ENCODE measurements at regions not wholly inside any gene's neighbourhood (a gene's known extent, or its start where the extent isn't known, plus 50 kb on each side); places are given as distances from the start of the nearest gene placed in this dataset.

DNA sequence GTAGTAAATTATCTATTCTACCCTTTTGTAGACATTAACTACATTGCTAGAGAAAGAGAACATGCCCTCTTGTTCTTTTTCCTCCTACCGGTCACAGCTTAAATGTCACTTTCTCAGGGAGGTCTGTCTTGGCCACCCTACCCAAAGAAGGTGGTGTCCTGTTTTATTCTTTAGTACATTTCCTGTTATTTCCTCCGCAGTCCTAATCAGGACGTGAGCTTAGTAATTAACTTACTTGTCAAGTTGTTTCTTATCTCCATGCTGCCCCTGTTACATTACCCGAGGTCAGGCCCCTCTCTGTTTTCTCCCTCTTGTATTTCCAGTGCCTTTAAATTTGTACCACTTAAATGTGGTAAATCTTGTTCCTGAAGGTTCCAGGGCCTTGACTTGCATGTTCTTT is 73.7 kb upstream of the RMDN2 start:
- TF ChIP-seq, protein P1, sequence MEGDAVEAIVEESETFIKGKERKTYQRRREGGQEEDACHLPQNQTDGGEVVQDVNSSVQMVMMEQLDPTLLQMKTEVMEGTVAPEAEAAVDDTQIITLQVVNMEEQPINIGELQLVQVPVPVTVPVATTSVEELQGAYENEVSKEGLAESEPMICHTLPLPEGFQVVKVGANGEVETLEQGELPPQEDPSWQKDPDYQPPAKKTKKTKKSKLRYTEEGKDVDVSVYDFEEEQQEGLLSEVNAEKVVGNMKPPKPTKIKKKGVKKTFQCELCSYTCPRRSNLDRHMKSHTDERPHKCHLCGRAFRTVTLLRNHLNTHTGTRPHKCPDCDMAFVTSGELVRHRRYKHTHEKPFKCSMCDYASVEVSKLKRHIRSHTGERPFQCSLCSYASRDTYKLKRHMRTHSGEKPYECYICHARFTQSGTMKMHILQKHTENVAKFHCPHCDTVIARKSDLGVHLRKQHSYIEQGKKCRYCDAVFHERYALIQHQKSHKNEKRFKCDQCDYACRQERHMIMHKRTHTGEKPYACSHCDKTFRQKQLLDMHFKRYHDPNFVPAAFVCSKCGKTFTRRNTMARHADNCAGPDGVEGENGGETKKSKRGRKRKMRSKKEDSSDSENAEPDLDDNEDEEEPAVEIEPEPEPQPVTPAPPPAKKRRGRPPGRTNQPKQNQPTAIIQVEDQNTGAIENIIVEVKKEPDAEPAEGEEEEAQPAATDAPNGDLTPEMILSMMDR (IDR thresholded peaks at IDR 0.05; ENCODE audit: insufficient read depth, low read depth, low read length, missing control alignments) = no peak
- DNase-seq (ENCODE audit: low read depth) = no peak
- no peak overlapping the region; the same call in 1 of the 2 replicates for H3K4me3 ChIP-seq (ENCODE audit: low read depth, low read length)

DNA sequence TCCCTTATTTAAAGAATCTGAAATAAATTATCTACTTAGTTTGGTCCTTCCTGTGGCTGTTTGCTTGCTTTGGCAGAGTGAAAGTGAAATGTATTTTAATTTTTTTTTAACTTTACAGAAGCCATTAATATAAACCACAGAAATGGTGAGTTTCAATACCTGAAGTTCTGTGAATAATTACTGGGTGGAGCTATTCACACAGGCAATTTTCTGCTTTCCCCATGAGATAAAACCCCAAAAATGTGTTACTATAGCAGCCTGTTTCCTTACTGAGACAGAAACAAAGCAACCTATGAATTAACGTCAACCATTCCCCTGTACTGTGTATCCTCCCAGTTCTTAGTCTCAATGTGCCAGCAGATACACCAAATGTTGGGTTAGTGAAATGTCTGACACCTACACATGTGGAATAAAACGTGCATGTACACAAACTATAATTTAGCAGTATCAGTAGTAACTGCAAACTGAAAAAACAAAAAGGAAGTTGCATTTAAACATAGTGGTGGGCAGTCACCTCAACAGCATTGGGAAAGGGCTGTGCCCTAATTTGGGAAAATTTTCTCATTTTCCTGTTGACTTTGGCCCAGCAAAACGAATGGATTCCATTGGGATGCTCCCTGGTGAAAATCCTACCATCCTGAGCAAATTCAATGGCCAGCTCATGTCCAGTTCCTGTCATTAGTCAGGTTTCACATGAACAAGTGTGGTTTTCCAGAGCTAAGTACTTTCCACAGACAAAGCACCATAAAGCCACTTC is 73.1 kb upstream of the RMDN2 start:
- TF ChIP-seq, protein P1 (IDR thresholded peaks at IDR 0.05; ENCODE audit: insufficient read depth, low read depth, low read length, missing control alignments) = no peak
- H3K4me3 ChIP-seq (ENCODE audit: low read depth, low read length) = no peak overlapping the region; the same call in 1 of the 2 replicates
- DNase-seq (ENCODE audit: low read depth) = peak; percentile 65

DNA sequence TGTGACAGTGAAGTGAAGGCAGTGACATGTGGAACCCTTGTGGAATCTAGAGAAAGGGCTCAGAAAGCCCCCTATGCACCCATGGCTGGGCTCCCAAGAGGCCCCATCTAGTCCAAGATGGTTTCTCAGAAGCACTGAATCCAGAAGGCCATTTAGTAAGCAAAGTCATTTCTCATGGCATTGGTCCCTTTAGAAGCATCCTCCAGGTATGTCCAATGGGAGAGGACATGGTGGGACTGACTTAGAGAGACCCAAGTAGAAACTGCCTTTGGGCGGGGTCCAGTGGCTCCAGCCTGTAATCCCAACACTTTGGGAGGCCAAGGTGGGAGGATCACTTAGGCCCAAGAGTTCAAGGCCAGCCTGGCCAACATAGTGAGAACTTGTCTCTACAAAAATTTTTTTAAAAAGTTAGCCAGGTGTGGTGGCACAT is 72.5 kb upstream of the RMDN2 start:
- DNase-seq (ENCODE audit: low read depth) = peak; percentile 64
- H3K4me3 ChIP-seq (ENCODE audit: low read depth, low read length) = no peak overlapping the region
- TF ChIP-seq, protein P1 (IDR thresholded peaks at IDR 0.05; ENCODE audit: insufficient read depth, low read depth, low read length, missing control alignments) = no peak

DNA sequence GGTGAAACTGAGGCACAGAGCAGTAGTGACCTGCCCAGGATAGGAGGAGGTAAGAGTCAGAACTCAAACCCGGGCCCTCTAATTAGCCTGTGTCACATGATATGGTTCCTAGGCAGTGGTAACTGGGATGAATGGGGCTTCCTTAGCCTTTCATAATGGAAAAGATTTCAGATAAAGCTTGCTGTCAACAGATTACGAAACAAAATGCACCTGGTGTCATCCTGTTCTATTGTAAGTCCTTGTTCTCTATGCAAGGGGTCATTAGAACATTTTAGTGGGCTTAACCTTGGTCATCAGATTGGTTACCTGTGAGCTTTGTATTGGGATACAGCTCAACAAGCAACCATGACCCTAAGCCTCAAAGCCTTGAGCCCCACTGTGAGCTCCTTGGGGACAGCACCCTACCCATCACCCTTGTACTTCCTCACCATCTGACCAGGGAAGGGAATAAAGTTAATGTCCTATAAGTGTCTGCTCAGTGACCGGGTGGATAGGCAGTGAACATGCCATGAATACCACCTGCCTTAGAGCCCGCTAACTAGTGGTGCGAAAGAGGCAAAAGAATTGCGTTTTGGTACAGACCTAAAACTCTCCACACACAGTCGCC is 70.3 kb upstream of the RMDN2 start:
- TF ChIP-seq, protein P1 (IDR thresholded peaks at IDR 0.05; ENCODE audit: insufficient read depth, low read depth, low read length, missing control alignments) = no peak
- no peak for DNase-seq (ENCODE audit: low read depth)

DNA sequence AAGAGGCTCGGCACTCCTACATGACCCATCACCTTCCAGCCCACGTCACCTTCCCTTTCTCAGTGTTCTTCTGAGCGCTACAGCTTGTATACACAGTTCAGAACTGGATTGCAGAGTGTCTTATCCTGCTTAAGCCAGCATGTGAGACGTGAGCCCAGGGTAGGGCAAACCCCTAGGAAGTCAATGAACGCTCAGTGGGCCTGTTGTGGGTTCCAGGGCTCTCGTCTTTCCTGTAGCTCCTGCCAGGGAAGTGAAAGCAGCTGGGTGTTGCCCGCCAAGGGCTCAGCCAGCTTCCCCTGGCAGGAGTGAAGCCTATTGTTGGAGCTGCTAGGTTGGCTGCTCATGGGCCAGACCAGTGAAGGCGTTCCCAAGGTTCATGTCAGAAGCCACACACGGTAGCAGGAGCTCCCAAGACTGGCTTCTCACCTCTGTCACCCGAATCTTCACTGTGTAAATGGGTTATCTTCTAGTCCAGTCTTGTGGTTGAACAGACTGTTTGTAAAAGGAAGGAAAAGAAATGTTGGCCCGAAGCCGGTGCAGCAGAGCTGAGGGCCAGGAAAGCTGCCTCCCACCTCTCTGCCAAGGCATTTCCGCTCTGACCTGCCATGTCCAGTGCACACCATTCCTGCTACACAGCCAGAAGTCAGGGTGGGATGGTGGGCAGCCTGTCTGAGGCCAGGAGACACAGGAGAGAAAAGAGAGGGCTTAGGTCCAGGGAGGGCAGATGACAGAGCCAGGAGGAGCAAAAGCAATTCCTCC is 69.6 kb upstream of the RMDN2 start:
- H3K4me3 ChIP-seq (ENCODE audit: low read depth, low read length) = no peak overlapping the region
- TF ChIP-seq, protein P1 (IDR thresholded peaks at IDR 0.05; ENCODE audit: insufficient read depth, low read depth, low read length, missing control alignments) = no peak
- no peak for DNase-seq (ENCODE audit: low read depth)

More for the DNA sequence above, 70.3 kb upstream of the RMDN2 start:
- no peak overlapping the region for H3K4me3 ChIP-seq (ENCODE audit: low read depth, low read length)

DNA sequence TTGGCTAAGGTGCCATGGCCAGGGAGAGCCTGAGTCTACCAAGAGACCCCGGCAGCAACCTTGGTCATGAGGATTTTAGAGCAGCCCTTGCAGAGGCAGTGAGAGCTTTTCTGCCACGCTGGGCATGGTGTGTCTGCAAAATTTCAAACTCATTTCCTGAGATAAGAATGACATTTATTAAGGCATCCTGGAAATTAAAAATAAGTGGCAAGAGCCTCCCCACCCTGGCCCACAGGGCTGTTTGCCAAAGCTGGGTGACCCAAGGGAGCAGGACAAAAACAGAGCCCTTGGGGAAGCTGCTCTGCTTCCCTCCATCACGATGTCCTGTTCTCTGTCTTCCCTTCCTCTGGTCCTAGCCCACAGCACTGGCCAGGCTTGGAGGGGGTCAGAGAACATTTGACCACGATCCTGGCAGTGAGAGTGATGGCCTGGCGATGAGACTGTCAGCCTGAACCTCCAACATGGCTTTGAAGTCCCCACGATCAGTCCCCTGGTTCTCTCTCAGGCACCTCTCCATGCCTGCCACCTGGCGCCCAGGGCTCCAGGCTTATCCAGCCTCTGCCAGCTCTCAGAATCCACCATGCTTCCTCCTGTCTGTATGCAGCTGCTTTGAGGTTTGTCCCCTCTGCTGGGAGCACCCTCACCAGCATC is 68.9 kb upstream of the RMDN2 start:
- H3K4me3 ChIP-seq (ENCODE audit: low read depth, low read length) = no peak overlapping the region
- TF ChIP-seq, protein P1 (IDR thresholded peaks at IDR 0.05; ENCODE audit: insufficient read depth, low read depth, low read length, missing control alignments) = no peak
- no peak for DNase-seq (ENCODE audit: low read depth)

Data from GM12865 (cell line).